ENCODE measurements at regions not wholly inside any gene's neighbourhood (a gene's known extent, or its start where the extent isn't known, plus 50 kb on each side); places are given as distances from the start of the nearest gene placed in this dataset.
"Not testable (repeated sequence)": the region's sequence is repeated elsewhere in the genome, so short reads cannot be mapped to it uniquely, and the experiment has no call there.

GRCh38 chr2:153657651-153658050, 179.1 kb upstream of the RPRM start:
- H3K27me3 ChIP-seq (ENCODE audit: low read depth), result no peaks in the 10 kb centered on the region
- no peak overlapping the region for H3K27ac ChIP-seq
- intact Hi-C loops (cut with DNase I), result no loop called here
- DNase-seq, result no peak
- no peaks in the 10 kb centered on the region for H3K9me3 ChIP-seq
- H3K4me1 ChIP-seq, result no peaks in the 10 kb centered on the region
- TF ChIP-seq CTCF (IDR thresholded peaks at IDR 0.05), result no peak
- no peak overlapping the region for H3K4me3 ChIP-seq
- ATAC-seq, result no peak
- no peaks in the 10 kb centered on the region for H3K36me3 ChIP-seq

GRCh38 chr2:153661801-153662200, 183.2 kb upstream of the RPRM start:
- no peak for TF ChIP-seq CTCF (IDR thresholded peaks at IDR 0.05)
- no peaks in the 10 kb centered on the region for H3K4me1 ChIP-seq
- ATAC-seq (no peak), DNase-seq (no peak)
- H3K36me3 ChIP-seq, result no peaks in the 10 kb centered on the region
- no peak overlapping the region for H3K27ac ChIP-seq
- intact Hi-C loops (cut with DNase I), result no loop called here
- H3K4me3 ChIP-seq, result no peak overlapping the region
- H3K9me3 ChIP-seq, result no peaks in the 10 kb centered on the region
- H3K27me3 ChIP-seq (ENCODE audit: low read depth), result no peaks in the 10 kb centered on the region

- Histone ChIP-seq H3K36me3 (no peaks in the 10 kb centered on the region), H3K4me3 (no peak overlapping the region), H3K27me3 (ENCODE audit: low read depth) (no peaks in the 10 kb centered on the region), H3K4me1 (no peaks in the 10 kb centered on the region), H3K27ac (no peak overlapping the region), H3K9me3 (no peaks in the 10 kb centered on the region)
- TF ChIP-seq CTCF (IDR thresholded peaks at IDR 0.05), result no peak
- intact Hi-C loops (cut with DNase I), result no loop called here
- no peak for DNase-seq
- ATAC-seq, result no peak
These were observed 184.8 kb upstream of the RPRM start for GRCh38 chr2:153663371-153663770.

- H3K4me1 ChIP-seq; H3K27me3 ChIP-seq (ENCODE audit: low read depth); H3K4me3 ChIP-seq; ATAC-seq; H3K27ac ChIP-seq; DNase-seq; H3K9me3 ChIP-seq; H3K36me3 ChIP-seq; intact Hi-C loops (cut with DNase I): not testable (repeated sequence)
These were observed 185.4 kb upstream of the RPRM start for GRCh38 chr2:153664009-153664408.

GRCh38 chr2:153667475-153667874, 188.9 kb upstream of the RPRM start:
- H3K4me1 ChIP-seq, result no peaks in the 10 kb centered on the region
- ATAC-seq, result no peak
- no peak for DNase-seq
- TF ChIP-seq CTCF (IDR thresholded peaks at IDR 0.05), result no peak
- no peak overlapping the region for H3K27ac ChIP-seq
- H3K9me3 ChIP-seq, result no peaks in the 10 kb centered on the region
- no peaks in the 10 kb centered on the region for H3K36me3 ChIP-seq
- H3K4me3 ChIP-seq, result no peak overlapping the region
- intact Hi-C loops (cut with DNase I), result no loop called here
- no peaks in the 10 kb centered on the region for H3K27me3 ChIP-seq (ENCODE audit: low read depth)

- Histone ChIP-seq H3K36me3 (no peaks in the 10 kb centered on the region), H3K9me3 (no peaks in the 10 kb centered on the region), H3K4me3 (no peak overlapping the region), H3K4me1 (no peaks in the 10 kb centered on the region), H3K27me3 (ENCODE audit: low read depth) (no peaks in the 10 kb centered on the region), H3K27ac (no peak overlapping the region)
- intact Hi-C loops (cut with DNase I), result no loop called here
- TF ChIP-seq CTCF (IDR thresholded peaks at IDR 0.05), result no peak
- peak in 1 of 2 donors; percentile 19 for ATAC-seq
- DNase-seq, result no peak
These were observed 190.4 kb upstream of the RPRM start for GRCh38 chr2:153668923-153669322.

All from lower lobe of right lung (tissue), 2 donors.